Natural killer cell (primary cell): ENCODE measurements at regions not wholly inside any gene's neighbourhood (a gene's known extent, or its start where the extent isn't known, plus 50 kb on each side); places are given as distances from the start of the nearest gene placed in this dataset.

Source experiments
- ATAC-seq, 3 donors: fragments of 150-1000 bp in 2 of 3; fragments of 200-7000 bp in 1 of 3; cut with Tn5 transposase; 1 replicate in 1 of 3; 2 replicates in 2 of 3; pipeline ENCODE4 v1.10.0; 2021; ENCODE audit warnings: mild to moderate bottlenecking in 2 of 3, moderate library complexity in 2 of 3
- DNase-seq, 2 donors: peaks; one replicate each; pipeline versions ENCODE4 v3.0.0 to v3.0.0-alpha.2; 2013 to 2021; ENCODE audit warnings: mixed read lengths in 1 of 2
- H3K27ac ChIP-seq: one replicate; pipeline ENCODE4 v1.5.1; 2013; ENCODE audit warnings: mild to moderate bottlenecking, low read length
- H3K27me3 ChIP-seq: one replicate; pipeline ENCODE4 v1.6.1; 2013; ENCODE audit warnings: low read length; ENCODE audit not compliant: control insufficient read depth, insufficient read depth
- H3K36me3 ChIP-seq: one replicate; pipeline ENCODE4 v1.6.1; 2013; ENCODE audit warnings: low read length; ENCODE audit not compliant: control insufficient read depth, insufficient read depth
- H3K4me1 ChIP-seq: one replicate; pipeline ENCODE4 v1.6.1; 2013; ENCODE audit warnings: low read length; ENCODE audit not compliant: control insufficient read depth, insufficient read depth
- H3K4me3 ChIP-seq: one replicate; pipeline ENCODE4 v1.5.1; 2013; ENCODE audit warnings: low read length
- H3K9me3 ChIP-seq: one replicate; pipeline ENCODE4 v1.6.1; 2013; ENCODE audit warnings: low read length; ENCODE audit not compliant: control insufficient read depth, insufficient read depth
- H3K27ac Mint-ChIP-seq, 2 donors: one replicate each; pipeline ENCODE4 v1.8.0; 2022; ENCODE audit warnings: mild to moderate bottlenecking in 2 of 2, mixed read lengths in 2 of 2, moderate library complexity in 1 of 2
- H3K27me3 Mint-ChIP-seq, 2 donors: one replicate each; pipeline ENCODE4 v1.8.0; 2022; ENCODE audit warnings: low read depth in 2 of 2, mixed read lengths in 2 of 2
- H3K36me3 Mint-ChIP-seq: one replicate; pipeline ENCODE4 v1.8.0; 2022; ENCODE audit warnings: mixed read lengths
- H3K4me1 Mint-ChIP-seq, 2 donors: one replicate each; pipeline ENCODE4 v1.8.0; 2022; ENCODE audit warnings: mixed read lengths in 2 of 2
- H3K4me3 Mint-ChIP-seq: one replicate; pipeline ENCODE4 v1.8.0; 2022; ENCODE audit warnings: mild to moderate bottlenecking, moderate library complexity, mixed read lengths
- H3K9me3 Mint-ChIP-seq, 2 donors: one replicate each; pipeline ENCODE4 v1.8.0; 2022; ENCODE audit warnings: mixed read lengths in 2 of 2
- CTCF ChIP-seq: fragments of 200-600 bp; IDR thresholded peaks from one replicate; pipeline ENCODE4 v1.8.0; 2022; ENCODE audit warnings: antibody characterized with exemption
- WGBS: methylation state at CpG from one replicate; pipeline ENCODE4 v1.1.7; 2013; ENCODE audit warnings: missing lambda C conversion rate; ENCODE audit not compliant: insufficient coverage; 5-methylcytosine and 5-hydroxymethylcytosine counted together
- intact Hi-C: fragments of 100-400 bp; cut with micrococcal nuclease; formaldehyde crosslinking; loops from one replicate; pipeline ENCODE4 v1.14.2; 2022

GRCh38 chr2:222115296-222115695, 183.5 kb downstream of the PAX3 start:
- whole genome bisulfite sequencing, result 77% methylated on average over 2 of the region's 3 CpGs
- Mint-ChIP-seq H3K27me3 (no peaks in the 10 kb centered on the region), H3K4me3 (no peak overlapping the region), H3K4me1 (no peaks in the 10 kb centered on the region), H3K27ac (no peak overlapping the region), H3K9me3 (peaks cover 9 to 11% of the 10 kb centered on the region in 2 donors), H3K36me3 (no peaks in the 10 kb centered on the region)
- ATAC-seq (no peak), DNase-seq (no peak)
- intact Hi-C loops, result no loop called here
- H3K4me3 ChIP-seq, result no peak overlapping the region
- H3K27me3 ChIP-seq, result no peaks in the 10 kb centered on the region
- H3K4me1 ChIP-seq, result no peaks in the 10 kb centered on the region
- no peak overlapping the region for H3K27ac ChIP-seq
- no peaks in the 10 kb centered on the region for H3K9me3 ChIP-seq
- TF ChIP-seq CTCF, result no peak
- H3K36me3 ChIP-seq, result no peaks in the 10 kb centered on the region

GRCh38 chr2:222108957-222109585, 189.7 kb downstream of the PAX3 start:
- Mint-ChIP-seq H3K4me3 (no peak overlapping the region), H3K27ac (no peak overlapping the region), H3K9me3 (peaks cover 0 to 3% of the 10 kb centered on the region in 2 donors), H3K27me3 (no peaks in the 10 kb centered on the region), H3K4me1 (no peaks in the 10 kb centered on the region), H3K36me3 (no peaks in the 10 kb centered on the region)
- Histone ChIP-seq H3K4me1 (no peaks in the 10 kb centered on the region), H3K27me3 (no peaks in the 10 kb centered on the region), H3K9me3 (no peaks in the 10 kb centered on the region), H3K27ac (no peak overlapping the region), H3K36me3 (no peaks in the 10 kb centered on the region), H3K4me3 (no peak overlapping the region)
- ATAC-seq (no peak), DNase-seq (no peak)
- 79% methylated on average over 2 of the region's 4 CpGs for WGBS
- no peak for TF ChIP-seq CTCF
- intact Hi-C loops, result no loop called here

GRCh38 chr2:222108497-222108896, 190.3 kb downstream of the PAX3 start:
- TF ChIP-seq CTCF, result no peak
- no peaks in the 10 kb centered on the region for H3K9me3 ChIP-seq
- ATAC-seq (no peak), DNase-seq (no peak)
- H3K27ac Mint-ChIP-seq, result no peak overlapping the region
- no peak overlapping the region for H3K4me3 ChIP-seq
- no peaks in the 10 kb centered on the region for H3K4me1 Mint-ChIP-seq
- no peaks in the 10 kb centered on the region for H3K36me3 Mint-ChIP-seq
- no peaks in the 10 kb centered on the region for H3K36me3 ChIP-seq
- no peaks in the 10 kb centered on the region for H3K27me3 Mint-ChIP-seq
- no peaks in the 10 kb centered on the region for H3K27me3 ChIP-seq
- 100% methylated on average over 3 of the region's 3 CpGs for WGBS
- intact Hi-C loops, result no loop called here
- no peaks in the 10 kb centered on the region for H3K4me1 ChIP-seq
- H3K9me3 Mint-ChIP-seq, result peaks cover 0 to 3% of the 10 kb centered on the region in 2 donors
- no peak overlapping the region for H3K27ac ChIP-seq
- H3K4me3 Mint-ChIP-seq, result no peak overlapping the region

GRCh38 chr2:222105046-222105445, 193.8 kb downstream of the PAX3 start:
- Histone ChIP-seq H3K36me3 (no peaks in the 10 kb centered on the region), H3K9me3 (no peaks in the 10 kb centered on the region), H3K27me3 (no peaks in the 10 kb centered on the region), H3K4me1 (no peaks in the 10 kb centered on the region), H3K4me3 (no peak overlapping the region), H3K27ac (no peak overlapping the region)
- Mint-ChIP-seq H3K27ac (no peak overlapping the region), H3K4me1 (no peaks in the 10 kb centered on the region), H3K9me3 (peaks cover 2 to 5% of the 10 kb centered on the region in 2 donors), H3K4me3 (no peak overlapping the region), H3K27me3 (no peaks in the 10 kb centered on the region), H3K36me3 (no peaks in the 10 kb centered on the region)
- DNase-seq (no peak), ATAC-seq (no peak)
- intact Hi-C loops, result no loop called here
- 79% methylated on average over 1 of the region's 1 CpG for WGBS
- TF ChIP-seq CTCF, result no peak
